IMR-90 (cell line): ENCODE measurements at regions not wholly inside any gene's neighbourhood (a gene's known extent, or its start where the extent isn't known, plus 50 kb on each side); places are given as distances from the start of the nearest gene placed in this dataset.
A peak's percentile ranks its signal among the peaks of the same experiment; 100 is the strongest.

ENCODE experiments used
- ATAC-seq: fragments of 200-7000 bp; cut with Tn5 transposase; 2 replicates; pipeline ENCODE4 v1.9.1; 2020; ENCODE audit warnings: low read depth, mild to moderate bottlenecking, moderate library complexity
- BruUV-seq: library from RNA; stranded (reverse); fragments of 400-500 nt; replicated peaks from 2 replicates; lab custom pipeline; 2021; lab: Mats Ljungman, UMichigan
- CTCF ChIA-PET: fragments of 300-600 bp; formaldehyde crosslinking; extraction: SDS; loops from one replicate; lab custom pipeline; 2021; ENCODE audit warnings: antibody characterized with exemption; lab: Yijun Ruan, JAX
- POLR2A ChIA-PET: fragments of 300-600 bp; sonication (Branson Sonifier 250); formaldehyde crosslinking; loops from one replicate; lab custom pipeline; 2022; ENCODE audit warnings: antibody characterized with exemption; ENCODE audit not compliant: unreplicated experiment; lab: Charles Lee
- DNase-seq: peaks from one replicate; pipeline ENCODE4 v3.0.0; 2013
- H2AFZ ChIP-seq: replicated peaks from 2 replicates; pipeline ENCODE3; 2013; ENCODE audit warnings: low read length, mild to moderate bottlenecking; ENCODE audit not compliant: poor library complexity
- H2AK5ac ChIP-seq: 2 replicates; pipeline ENCODE4 v1.6.1; 2013; ENCODE audit warnings: low read depth, low read length, inconsistent platforms
- H2AK9ac ChIP-seq: replicated peaks from 2 replicates; pipeline ENCODE3; 2013; ENCODE audit warnings: mild to moderate bottlenecking, low read depth, low read length, moderate library complexity; ENCODE audit not compliant: poor library complexity
- H2BK120ac ChIP-seq: 2 replicates; pipeline ENCODE4 v1.6.1; 2013; ENCODE audit warnings: low read depth, low read length, inconsistent platforms
- H2BK15ac ChIP-seq: 3 replicates; pipeline ENCODE4 v1.6.1; 2013; ENCODE audit warnings: low read depth, low read length, inconsistent platforms
- H2BK20ac ChIP-seq: 2 replicates; pipeline ENCODE4 v1.6.1; 2013; ENCODE audit warnings: low read depth, mild to moderate bottlenecking, inconsistent platforms, low read length, moderate library complexity
- H2BK5ac ChIP-seq: 2 replicates; pipeline ENCODE4 v1.6.1; 2013; ENCODE audit warnings: mild to moderate bottlenecking, low read depth, low read length, inconsistent platforms; ENCODE audit not compliant: poor library complexity, severe bottlenecking
- H3K14ac ChIP-seq: replicated peaks from 2 replicates; pipeline ENCODE4 v1.6.1; 2013; ENCODE audit warnings: low read depth, low read length, inconsistent platforms
- H3K18ac ChIP-seq: 2 replicates; pipeline ENCODE4 v1.6.1; 2013; ENCODE audit warnings: low read depth, low read length, control low read depth
- H3K23ac ChIP-seq: 2 replicates; pipeline ENCODE4 v1.6.1; 2013; ENCODE audit warnings: low read depth, low read length, inconsistent platforms
- H3K27ac ChIP-seq: 2 replicates; pipeline ENCODE4 v1.5.1; 2013; ENCODE audit warnings: mild to moderate bottlenecking, control low read depth, low read length; ENCODE audit not compliant: insufficient read depth
- H3K27me3 ChIP-seq: 2 replicates; pipeline ENCODE4 v1.6.1; 2013; ENCODE audit warnings: low read length; ENCODE audit not compliant: control insufficient read depth, insufficient read depth
- H3K36me3 ChIP-seq: 2 replicates; pipeline ENCODE4 v1.6.1; 2013; ENCODE audit warnings: low read length, mixed read lengths; ENCODE audit not compliant: control insufficient read depth, insufficient read depth
- H3K4ac ChIP-seq: 2 replicates; pipeline ENCODE4 v1.6.1; 2013; ENCODE audit warnings: low read depth, low read length, inconsistent platforms
- H3K4me1 ChIP-seq: 2 replicates; pipeline ENCODE4 v1.6.1; 2013; ENCODE audit warnings: low read length, mixed read lengths; ENCODE audit not compliant: control insufficient read depth, insufficient read depth
- H3K4me2 ChIP-seq: 2 replicates; pipeline ENCODE4 v1.6.1; 2013; ENCODE audit warnings: low read depth, mild to moderate bottlenecking, control low read depth, low read length, moderate library complexity
- H3K4me3 ChIP-seq: 2 replicates; pipeline ENCODE4 v1.5.1; 2013; ENCODE audit warnings: low read depth, mild to moderate bottlenecking, control low read depth, low read length, moderate library complexity; ENCODE audit not compliant: insufficient read depth
- H3K56ac ChIP-seq: 2 replicates; pipeline ENCODE4 v1.6.1; 2013; ENCODE audit warnings: low read length, inconsistent platforms; ENCODE audit not compliant: insufficient read depth; ENCODE audit errors: extremely low read depth
- H3K79me1 ChIP-seq, 2 experiments: 2 replicates each; pipeline ENCODE4 v1.6.1; 2013; ENCODE audit warnings: low read length in 2 of 2, inconsistent platforms in 1 of 2, low read depth in 1 of 2
- H3K9ac ChIP-seq: 2 replicates; pipeline ENCODE4 v1.6.1; 2013; ENCODE audit warnings: low read depth, low read length, control low read depth
- H3K9me1 ChIP-seq: 2 replicates; pipeline ENCODE4 v1.6.1; 2013; ENCODE audit warnings: low read length, inconsistent platforms; ENCODE audit not compliant: insufficient read depth
- H3K9me3 ChIP-seq: 2 replicates; pipeline ENCODE4 v1.6.1; 2013; ENCODE audit warnings: low read length; ENCODE audit not compliant: control insufficient read depth, insufficient read depth
- H4K20me1 ChIP-seq: 2 replicates; pipeline ENCODE4 v1.6.1; 2013; ENCODE audit warnings: low read length, inconsistent platforms; ENCODE audit not compliant: insufficient read depth
- H4K5ac ChIP-seq: 2 replicates; pipeline ENCODE4 v1.6.1; 2013; ENCODE audit warnings: mild to moderate bottlenecking, low read depth, low read length, control low read depth
- H4K8ac ChIP-seq, 2 experiments: 2 replicates each; pipeline ENCODE4 v1.6.1; 2013; ENCODE audit warnings: low read depth in 2 of 2, low read length in 2 of 2, control low read depth in 1 of 2, inconsistent platforms in 1 of 2
- H4K91ac ChIP-seq: 2 replicates; pipeline ENCODE4 v1.6.1; 2013; ENCODE audit warnings: low read depth, low read length, inconsistent platforms; ENCODE audit not compliant: insufficient read depth
- BHLHE40 ChIP-seq: fragments of 150-350 bp; IDR thresholded peaks from 2 replicates; pipeline ENCODE4 v1.6.1; 2016; ENCODE audit warnings: mild to moderate bottlenecking, low read depth, low read length
- CEBPB ChIP-seq: IDR thresholded peaks from 2 replicates; pipeline ENCODE4 v1.6.1; 2012; ENCODE audit warnings: low read depth, low read length, improper control_type of control experiment
- FOS ChIP-seq: fragments of 150-350 bp; IDR thresholded peaks from 2 replicates; pipeline ENCODE4 v1.6.1; 2016; ENCODE audit warnings: low read depth, low read length
- NFE2L2 ChIP-seq: fragments of 150-350 bp; IDR thresholded peaks from 2 replicates; pipeline ENCODE4 v1.6.1; 2016; ENCODE audit warnings: low read depth, mild to moderate bottlenecking, low read length
- SMC3 ChIP-seq: fragments of 150-350 bp; IDR thresholded peaks from 2 replicates; pipeline ENCODE4 v1.6.1; 2016; ENCODE audit warnings: low read depth, mild to moderate bottlenecking, antibody characterized with exemption, low read length, moderate library complexity
- USF2 ChIP-seq: fragments of 150-350 bp; IDR thresholded peaks from 2 replicates; pipeline ENCODE4 v1.6.1; 2017; ENCODE audit warnings: mild to moderate bottlenecking, antibody characterized with exemption, low read length, low read depth
- WGBS, 2 experiments: methylation state at CpG; one replicate each; pipeline versions ENCODE4 v1.1.5 to v1.1.7; 2013; ENCODE audit warnings: missing lambda C conversion rate in 2 of 2; ENCODE audit not compliant: insufficient read length in 1 of 2; ENCODE audit errors: extremely low coverage in 2 of 2; 5-methylcytosine and 5-hydroxymethylcytosine counted together
- dilution Hi-C: fragments of 300-500 bp; cut with HindIII; formaldehyde crosslinking; loops from one replicate; pipeline ENCODE4 v1.14.3; 2018; ENCODE audit warnings: low sequenced_read_pairs; ENCODE audit not compliant: unreplicated experiment
- in situ Hi-C: fragments of 300-500 bp; cut with MboI; formaldehyde crosslinking; loops from 3 replicates; pipeline ENCODE4 v1.14.3; 2019; ENCODE audit warnings: low sequenced_read_pairs, inconsistent platforms, mixed read lengths
- intact Hi-C: fragments of 100-400 bp; cut with micrococcal nuclease; formaldehyde crosslinking; loops from 2 replicates; pipeline ENCODE4 v1.10.0; 2022

GRCh38 chr18:73365018-73365417 is 497.2 kb upstream of the NETO1 start:
- ATAC-seq: peak; percentile 79
- Histone ChIP-seq H3K18ac (no peak overlapping the region), H4K20me1 (no peaks in the 10 kb centered on the region), H2AFZ (peak overlapping the region; percentile 66), H3K9me3 (no peaks in the 10 kb centered on the region), H3K4me1 (no peaks in the 10 kb centered on the region; the same call in 1 of the 2 replicates), H3K4me2 (no peak overlapping the region), H3K27me3 (no peaks in the 10 kb centered on the region), H3K9me1 (no peaks in the 10 kb centered on the region), H2AK5ac (no peak overlapping the region), H3K36me3 (no peaks in the 10 kb centered on the region), H2BK15ac (no peak overlapping the region), H3K56ac (no peak overlapping the region), H3K9ac (no peak overlapping the region), H3K4ac (no peak overlapping the region), H4K8ac (no peak overlapping the region), H3K27ac (no peak overlapping the region), H4K91ac (no peak overlapping the region), H2AK9ac (no peak overlapping the region), H3K79me1 (no peaks in the 10 kb centered on the region), H3K4me3 (no peak overlapping the region), H2BK5ac (no peak overlapping the region), H3K23ac (no peak overlapping the region), H2BK20ac (no peak overlapping the region), H4K5ac (no peak overlapping the region), H3K14ac (no peak overlapping the region), H2BK120ac (no peak overlapping the region)
- BruUV-seq: no TSS peak
- WGBS, 2 experiments: 0% methylated on average over 1 of the region's 4 CpGs; no CpG with 5 or more reads in 1 of the 2 experiments
- ChIA-PET CTCF (no interaction called here), POLR2A (interaction anchor here (0.6 kb wide), 1 partner anchor 637 kb away, joined by 4 read pairs; no protein-coding TSS in a partner anchor)
- DNase-seq: peak; percentile 95
- peak; percentile 3; the same call in 1 of the 2 replicates for TF ChIP-seq USF2
- TF ChIP-seq CEBPB: peak; percentile 3; the same call in 1 of the 2 replicates
- TF ChIP-seq BHLHE40: peak; percentile 51
- 0 out of 2 replicates have a peak, but pooled peaks have one; percentile 25 for TF ChIP-seq NFE2L2
- TF ChIP-seq SMC3: no peak
- peak; percentile 29; the same call in 1 of the 2 replicates for TF ChIP-seq FOS
- dilution Hi-C loops: no loop called here
- in situ Hi-C loops: no loop called here
- intact Hi-C loops: no loop called here
